ENCODE measurements at regions not wholly inside any gene's neighbourhood (a gene's known extent, or its start where the extent isn't known, plus 50 kb on each side); places are given as distances from the start of the nearest gene placed in this dataset.

DNA sequence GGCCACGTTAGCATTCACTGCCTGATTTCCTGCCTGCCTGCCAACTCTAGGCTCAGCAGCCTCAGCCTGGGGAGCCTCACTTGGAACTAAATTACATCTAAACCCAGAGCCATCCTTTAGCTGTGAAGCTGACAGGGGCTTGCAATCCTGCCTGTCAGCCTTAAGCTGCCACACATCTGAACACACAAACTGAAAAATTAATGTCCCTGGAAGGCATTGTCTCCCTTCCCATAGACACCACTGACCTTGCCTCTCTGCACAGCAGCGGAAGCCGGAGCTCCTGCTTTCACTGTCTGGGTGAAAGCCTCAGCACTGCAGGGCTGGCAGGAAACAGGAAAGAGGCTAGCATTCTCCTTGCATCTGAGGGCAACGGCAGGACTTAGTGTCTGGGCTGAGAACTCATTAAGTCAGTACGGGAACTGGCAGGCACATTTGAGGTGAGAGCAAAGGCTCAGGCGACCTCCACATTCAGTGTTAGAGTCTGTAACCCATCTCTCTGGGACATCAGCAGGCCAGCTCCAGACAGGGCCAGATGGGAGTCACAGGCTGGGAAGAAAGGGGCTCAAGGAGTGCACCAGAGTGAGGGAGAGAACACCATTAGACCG lies 452.4 kb upstream of the C16orf82 start:
- Histone ChIP-seq H3K27me3 (ENCODE audit: insufficient read depth, low read length) (no peaks in the 10 kb centered on the region), H3K9me3 (ENCODE audit: control insufficient read depth in 1 of 2, insufficient read depth in 1 of 2, low read depth in 1 of 2, low read length in 2 of 2) (peaks cover 0 to 4% of the 10 kb centered on the region in 2 experiments; a peak in 1 of 4 replicates), H3K9me2 (ENCODE audit: insufficient read depth) (no peaks in the 10 kb centered on the region), H4K20me1 (ENCODE audit: insufficient read depth) (no peaks in the 10 kb centered on the region), H3K27ac (ENCODE audit: low read depth, low read length) (no peak overlapping the region), H3K4me2 (ENCODE audit: low read length) (no peak overlapping the region), H3K36me3 (ENCODE audit: control insufficient read depth in 1 of 2, insufficient read depth in 2 of 2, low read length in 2 of 2) (no peaks in the 10 kb centered on the region), H3K4me3 (replicated peaks in 1 of 2; ENCODE audit: low read depth in 1 of 2, low read length in 2 of 2) (no peak overlapping the region), H3K9ac (ENCODE audit: low read length) (no peak overlapping the region), H3K79me2 (ENCODE audit: insufficient read depth, low read length) (no peaks in the 10 kb centered on the region), H2AFZ (ENCODE audit: low read depth, low read length, poor library complexity, severe bottlenecking) (no peak overlapping the region), H3K4me1 (ENCODE audit: control insufficient read depth in 1 of 2, insufficient read depth in 2 of 2, low read length in 2 of 2) (no peaks in the 10 kb centered on the region)
- no TSS peak for BruUV-seq (replicated peaks)
- ATAC-seq (no peak), DNase-seq (ENCODE audit: low read depth, low spot score) (no peak)
- CTCF ChIA-PET, result no interaction called here
- no peak for TF ChIP-seq RAD21 (IDR thresholded peaks at IDR 0.05; ENCODE audit: low read depth)
- TF ChIP-seq EGR1 (IDR thresholded peaks at IDR 0.05; ENCODE audit: low read depth), result no peak
- intact Hi-C loops (cut with micrococcal nuclease), result no loop called here
- RAD21 ChIA-PET (ENCODE audit: low non-redundant PET in 1 of 2, low total read pairs in 2 of 2, uncharacterized antibody in 2 of 2, unreplicated experiment in 2 of 2), result no interaction called here
- POLR2A ChIA-PET, result no interaction called here

DNA sequence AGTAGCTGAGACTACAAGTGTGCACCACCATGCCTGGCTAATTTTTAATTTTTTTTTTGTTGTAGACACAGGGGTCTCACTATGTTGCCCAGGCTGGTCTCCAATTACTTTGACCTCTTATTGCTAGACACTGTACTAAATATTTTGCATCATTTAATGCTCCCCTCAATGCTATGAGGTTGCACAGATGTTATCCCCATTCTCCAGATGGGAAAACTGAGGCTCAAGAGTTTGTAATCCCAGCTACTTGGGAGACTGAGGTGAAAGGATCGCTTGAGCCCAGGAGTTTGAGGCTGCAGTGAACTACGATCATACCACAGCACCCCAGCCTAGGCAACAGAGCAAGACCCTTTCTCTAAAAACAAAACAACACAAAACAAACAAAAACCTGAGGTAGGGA lies 443.3 kb upstream of the C16orf82 start:
- TF ChIP-seq, protein P1, sequence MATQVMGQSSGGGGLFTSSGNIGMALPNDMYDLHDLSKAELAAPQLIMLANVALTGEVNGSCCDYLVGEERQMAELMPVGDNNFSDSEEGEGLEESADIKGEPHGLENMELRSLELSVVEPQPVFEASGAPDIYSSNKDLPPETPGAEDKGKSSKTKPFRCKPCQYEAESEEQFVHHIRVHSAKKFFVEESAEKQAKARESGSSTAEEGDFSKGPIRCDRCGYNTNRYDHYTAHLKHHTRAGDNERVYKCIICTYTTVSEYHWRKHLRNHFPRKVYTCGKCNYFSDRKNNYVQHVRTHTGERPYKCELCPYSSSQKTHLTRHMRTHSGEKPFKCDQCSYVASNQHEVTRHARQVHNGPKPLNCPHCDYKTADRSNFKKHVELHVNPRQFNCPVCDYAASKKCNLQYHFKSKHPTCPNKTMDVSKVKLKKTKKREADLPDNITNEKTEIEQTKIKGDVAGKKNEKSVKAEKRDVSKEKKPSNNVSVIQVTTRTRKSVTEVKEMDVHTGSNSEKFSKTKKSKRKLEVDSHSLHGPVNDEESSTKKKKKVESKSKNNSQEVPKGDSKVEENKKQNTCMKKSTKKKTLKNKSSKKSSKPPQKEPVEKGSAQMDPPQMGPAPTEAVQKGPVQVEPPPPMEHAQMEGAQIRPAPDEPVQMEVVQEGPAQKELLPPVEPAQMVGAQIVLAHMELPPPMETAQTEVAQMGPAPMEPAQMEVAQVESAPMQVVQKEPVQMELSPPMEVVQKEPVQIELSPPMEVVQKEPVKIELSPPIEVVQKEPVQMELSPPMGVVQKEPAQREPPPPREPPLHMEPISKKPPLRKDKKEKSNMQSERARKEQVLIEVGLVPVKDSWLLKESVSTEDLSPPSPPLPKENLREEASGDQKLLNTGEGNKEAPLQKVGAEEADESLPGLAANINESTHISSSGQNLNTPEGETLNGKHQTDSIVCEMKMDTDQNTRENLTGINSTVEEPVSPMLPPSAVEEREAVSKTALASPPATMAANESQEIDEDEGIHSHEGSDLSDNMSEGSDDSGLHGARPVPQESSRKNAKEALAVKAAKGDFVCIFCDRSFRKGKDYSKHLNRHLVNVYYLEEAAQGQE (IDR thresholded peaks at IDR 0.05; ENCODE audit: low read depth), result no peak
- TF ChIP-seq ZFX (IDR thresholded peaks at IDR 0.05) (no peak), RAD21 (IDR thresholded peaks at IDR 0.05; ENCODE audit: low read depth) (no peak), EGR1 (IDR thresholded peaks at IDR 0.05; ENCODE audit: low read depth) (no peak)
- Histone ChIP-seq H3K4me2 (ENCODE audit: low read length) (no peak overlapping the region), H3K79me2 (ENCODE audit: insufficient read depth, low read length) (no peaks in the 10 kb centered on the region), H3K36me3 (ENCODE audit: control insufficient read depth in 1 of 2, insufficient read depth in 2 of 2, low read length in 2 of 2) (no peaks in the 10 kb centered on the region), H2AFZ (ENCODE audit: low read depth, low read length, poor library complexity, severe bottlenecking) (no peak overlapping the region), H4K20me1 (ENCODE audit: insufficient read depth) (no peaks in the 10 kb centered on the region; the same call in 1 of the 2 replicates), H3K27me3 (ENCODE audit: insufficient read depth, low read length) (no peaks in the 10 kb centered on the region), H3K27ac (ENCODE audit: low read depth, low read length) (no peak overlapping the region), H3K9ac (ENCODE audit: low read length) (no peak overlapping the region), H3K4me1 (ENCODE audit: control insufficient read depth in 1 of 2, insufficient read depth in 2 of 2, low read length in 2 of 2) (no peaks in the 10 kb centered on the region), H3K9me2 (ENCODE audit: insufficient read depth) (no peaks in the 10 kb centered on the region), H3K4me3 (replicated peaks in 1 of 2; ENCODE audit: low read depth in 1 of 2, low read length in 2 of 2) (no peak overlapping the region), H3K9me3 (ENCODE audit: control insufficient read depth in 1 of 2, insufficient read depth in 1 of 2, low read depth in 1 of 2, low read length in 2 of 2) (no peaks in the 10 kb centered on the region; a peak in 1 of 4 replicates)
- intact Hi-C loops (cut with micrococcal nuclease), result no loop called here
- CTCF ChIA-PET, result no interaction called here
- RAD21 ChIA-PET (ENCODE audit: low non-redundant PET in 1 of 2, low total read pairs in 2 of 2, uncharacterized antibody in 2 of 2, unreplicated experiment in 2 of 2), result no interaction called here
- POLR2A ChIA-PET, result no interaction called here
- no TSS peak for BruUV-seq (replicated peaks)
- DNase-seq (ENCODE audit: low read depth, low spot score) (no peak), ATAC-seq (no peak)
